ENCODE measurements at regions not wholly inside any gene's neighbourhood (a gene's known extent, or its start where the extent isn't known, plus 50 kb on each side); places are given as distances from the start of the nearest gene placed in this dataset.

- no peaks in the 10 kb centered on the region for H3K36me3 Mint-ChIP-seq (ENCODE audit: low read depth)
- no peak for TF ChIP-seq CTCF (IDR thresholded peaks at IDR 0.05)
- no peaks in the 10 kb centered on the region for H3K27me3 Mint-ChIP-seq (ENCODE audit: low read depth)
- H3K4me1 Mint-ChIP-seq (ENCODE audit: low read depth): peaks cover 12% of the 10 kb centered on the region
- no peaks in the 10 kb centered on the region for H3K9me3 Mint-ChIP-seq (ENCODE audit: low read depth)
- H3K4me3 Mint-ChIP-seq (ENCODE audit: unreplicated experiment): no peak overlapping the region
- no peak for DNase-seq (ENCODE audit: low spot score)
- H3K27ac Mint-ChIP-seq (ENCODE audit: unreplicated experiment): no peak overlapping the region
Measured at GRCh38 chr4:156228676-156229075, 275.0 kb upstream of the CTSO start.

DNA sequence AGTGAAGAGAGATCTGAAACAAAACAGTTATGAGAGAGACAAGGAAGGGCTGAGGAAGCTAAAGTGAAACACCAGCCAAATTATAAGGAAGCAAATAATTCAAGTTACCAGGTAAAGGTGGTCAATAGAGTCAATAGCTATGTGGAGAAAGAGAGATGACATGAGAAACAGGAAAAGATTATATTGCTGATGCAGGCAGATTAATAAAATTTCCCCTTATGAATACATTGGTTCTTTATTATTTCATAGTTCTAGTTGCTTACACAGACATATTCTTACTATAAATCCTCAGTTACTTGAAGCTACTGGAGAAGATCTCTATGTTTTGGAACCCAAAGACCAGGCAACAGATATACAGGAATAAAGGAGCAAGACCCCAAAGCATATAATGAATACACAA, 273.7 kb upstream of the CTSO start:
- no peak overlapping the region for H3K4me3 Mint-ChIP-seq (ENCODE audit: unreplicated experiment)
- no peaks in the 10 kb centered on the region for H3K36me3 Mint-ChIP-seq (ENCODE audit: low read depth)
- H3K9me3 Mint-ChIP-seq (ENCODE audit: low read depth): no peaks in the 10 kb centered on the region
- no peak for TF ChIP-seq CTCF (IDR thresholded peaks at IDR 0.05)
- no peak overlapping the region for H3K27ac Mint-ChIP-seq (ENCODE audit: unreplicated experiment)
- no peak for DNase-seq (ENCODE audit: low spot score)
- peaks cover 15% of the 10 kb centered on the region for H3K4me1 Mint-ChIP-seq (ENCODE audit: low read depth)
- no peaks in the 10 kb centered on the region for H3K27me3 Mint-ChIP-seq (ENCODE audit: low read depth)

- no peak for DNase-seq (ENCODE audit: low spot score)
- Mint-ChIP-seq H3K4me1 (ENCODE audit: low read depth) (peaks cover 5% of the 10 kb centered on the region), H3K27me3 (ENCODE audit: low read depth) (no peaks in the 10 kb centered on the region)
Measured at GRCh38 chr4:156223985-156224384, 270.3 kb upstream of the CTSO start.

DNA sequence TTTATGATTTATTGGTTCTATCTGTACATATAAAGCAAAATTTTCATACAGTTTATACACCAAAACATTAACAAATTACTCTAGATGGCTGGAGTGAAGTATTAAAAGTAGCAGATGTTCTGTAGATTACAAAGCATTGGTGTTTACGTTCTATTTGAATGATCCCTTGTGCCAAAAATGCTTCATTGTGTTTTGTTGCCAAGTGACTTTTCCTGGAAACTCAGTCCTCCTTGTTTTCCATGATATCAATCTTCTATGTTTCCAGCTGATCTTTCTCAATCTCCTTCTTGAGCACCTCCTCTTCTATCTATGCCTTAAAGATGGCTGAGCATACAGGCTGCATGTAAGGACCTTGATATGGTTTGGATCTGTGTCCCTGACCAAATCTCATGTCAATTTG, 263.6 kb upstream of the CTSO start:
- no peaks in the 10 kb centered on the region for H3K4me1 Mint-ChIP-seq (ENCODE audit: low read depth)
- no peak overlapping the region for H3K4me3 Mint-ChIP-seq (ENCODE audit: unreplicated experiment)
- H3K27me3 Mint-ChIP-seq (ENCODE audit: low read depth): no peaks in the 10 kb centered on the region
- peaks cover 4% of the 10 kb centered on the region for H3K9me3 Mint-ChIP-seq (ENCODE audit: low read depth)
- no peaks in the 10 kb centered on the region for H3K36me3 Mint-ChIP-seq (ENCODE audit: low read depth)
- no peak overlapping the region for H3K27ac Mint-ChIP-seq (ENCODE audit: unreplicated experiment)
- no peak for DNase-seq (ENCODE audit: low spot score)
- TF ChIP-seq CTCF (IDR thresholded peaks at IDR 0.05): no peak

More at GRCh38 chr4:156223985-156224384, 270.3 kb upstream of the CTSO start:
- H3K36me3 Mint-ChIP-seq (ENCODE audit: low read depth): no peaks in the 10 kb centered on the region
- no peak overlapping the region for H3K4me3 Mint-ChIP-seq (ENCODE audit: unreplicated experiment)
- no peak for TF ChIP-seq CTCF (IDR thresholded peaks at IDR 0.05)
- H3K27ac Mint-ChIP-seq (ENCODE audit: unreplicated experiment): no peak overlapping the region
- H3K9me3 Mint-ChIP-seq (ENCODE audit: low read depth): no peaks in the 10 kb centered on the region

DNA sequence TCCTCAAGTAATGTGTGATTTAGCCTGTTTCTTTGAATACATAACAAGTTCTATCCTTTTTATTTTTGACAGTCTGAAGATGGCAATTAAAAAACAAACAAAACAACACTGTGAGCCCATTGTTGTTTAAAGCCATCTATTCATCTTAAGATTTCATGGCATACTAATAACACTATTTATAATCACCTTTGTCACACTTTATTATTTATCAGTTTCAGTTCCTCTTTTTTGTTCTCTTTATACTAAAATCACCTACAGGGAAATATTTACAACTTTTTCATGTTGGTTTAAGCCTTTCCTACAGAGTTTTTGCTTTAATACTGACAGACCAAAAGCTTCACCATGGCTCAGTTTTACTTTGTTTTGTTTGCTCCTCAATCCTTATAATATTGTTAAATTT, 247.4 kb upstream of the CTSO start:
- Mint-ChIP-seq H3K4me3 (ENCODE audit: unreplicated experiment) (no peak overlapping the region), H3K36me3 (ENCODE audit: low read depth) (no peaks in the 10 kb centered on the region), H3K4me1 (ENCODE audit: low read depth) (no peaks in the 10 kb centered on the region), H3K27me3 (ENCODE audit: low read depth) (no peaks in the 10 kb centered on the region), H3K27ac (ENCODE audit: unreplicated experiment) (no peak overlapping the region), H3K9me3 (ENCODE audit: low read depth) (no peaks in the 10 kb centered on the region)
- no peak for TF ChIP-seq CTCF (IDR thresholded peaks at IDR 0.05)
- DNase-seq (ENCODE audit: low spot score): no peak
